Dermis blood vessel endothelial cell (primary cell): ENCODE measurements at regions not wholly inside any gene's neighbourhood (a gene's known extent, or its start where the extent isn't known, plus 50 kb on each side); places are given as distances from the start of the nearest gene placed in this dataset.
"Not testable (repeated sequence)": the region's sequence is repeated elsewhere in the genome, so short reads cannot be mapped to it uniquely, and the experiment has no call there.

ENCODE experiments used
- DNase-seq: peaks from one replicate; pipeline ENCODE4 v3.0.0; 2010

DNA sequence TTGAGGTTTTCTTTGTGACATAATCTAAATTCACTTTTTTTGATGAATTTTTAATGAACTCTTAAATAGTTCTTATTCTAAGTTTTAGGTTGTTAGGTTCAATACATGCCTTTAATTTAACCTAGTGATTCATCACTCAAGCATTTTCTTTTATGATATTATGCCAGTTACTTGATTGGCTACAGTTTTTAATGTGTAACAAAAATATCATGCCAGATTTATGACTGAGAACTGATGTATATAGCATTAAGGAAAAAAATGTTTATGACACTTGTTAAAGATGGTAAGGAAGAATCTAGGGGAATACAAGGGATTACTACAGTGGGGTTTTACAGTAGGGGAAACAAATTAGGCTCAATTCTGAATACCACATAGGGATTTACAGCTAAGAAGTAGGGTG is 103.1 kb downstream of the VGLL3 start:
- DNase-seq = no peak

DNA sequence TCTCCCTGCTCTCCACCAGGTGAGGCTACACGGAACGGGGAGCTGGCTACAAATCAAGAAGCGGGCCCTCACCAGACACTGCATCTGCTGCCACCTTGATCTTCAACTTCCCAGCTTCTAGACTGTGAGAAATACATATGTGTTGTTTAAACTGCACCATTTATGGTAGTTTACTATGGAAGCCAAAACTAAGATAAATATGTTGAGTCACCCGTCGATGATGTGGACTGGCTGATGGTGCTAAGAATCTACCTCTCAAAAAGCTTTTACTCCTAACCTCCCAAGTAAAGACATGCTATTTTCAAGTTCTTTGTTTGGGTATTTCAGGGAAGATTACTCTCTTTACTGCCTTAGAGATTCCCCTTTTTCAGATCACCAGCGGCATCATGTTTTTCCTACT is 110.9 kb downstream of the VGLL3 start:
- no peak for DNase-seq

DNA sequence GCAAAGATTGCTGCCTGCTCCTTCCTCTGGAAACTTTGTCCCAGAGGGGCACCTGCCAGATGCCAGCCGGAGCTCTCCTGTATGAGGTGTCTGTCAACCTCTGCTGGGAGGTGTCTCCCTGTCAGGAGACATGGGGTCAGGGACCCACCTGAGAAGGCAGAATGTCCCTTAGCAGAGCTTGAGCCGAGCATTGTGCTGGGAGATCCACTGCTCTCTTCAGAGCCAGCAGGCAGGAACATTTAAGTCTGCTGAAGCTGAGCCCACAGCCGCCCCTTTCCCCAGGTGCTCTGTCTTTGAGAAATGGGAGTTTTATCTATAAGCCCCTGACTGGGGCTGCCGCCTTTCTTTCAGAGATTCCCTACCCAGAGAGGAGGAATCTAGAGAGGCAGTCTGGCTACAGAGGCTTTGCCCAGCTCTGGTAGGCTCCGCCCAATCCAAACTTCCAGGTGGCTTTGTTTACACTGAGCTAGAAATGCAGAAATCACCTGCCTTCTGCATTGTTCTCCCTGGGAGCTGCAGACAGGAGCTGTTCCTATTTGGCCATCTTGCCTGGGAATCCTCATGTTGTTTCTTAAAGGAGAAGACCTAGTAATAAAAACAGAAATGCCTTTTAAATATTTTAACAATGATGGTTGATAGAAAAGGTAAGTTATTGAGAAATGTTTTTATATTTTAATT is 114.3 kb downstream of the VGLL3 start:
- not testable (repeated sequence) for DNase-seq

DNA sequence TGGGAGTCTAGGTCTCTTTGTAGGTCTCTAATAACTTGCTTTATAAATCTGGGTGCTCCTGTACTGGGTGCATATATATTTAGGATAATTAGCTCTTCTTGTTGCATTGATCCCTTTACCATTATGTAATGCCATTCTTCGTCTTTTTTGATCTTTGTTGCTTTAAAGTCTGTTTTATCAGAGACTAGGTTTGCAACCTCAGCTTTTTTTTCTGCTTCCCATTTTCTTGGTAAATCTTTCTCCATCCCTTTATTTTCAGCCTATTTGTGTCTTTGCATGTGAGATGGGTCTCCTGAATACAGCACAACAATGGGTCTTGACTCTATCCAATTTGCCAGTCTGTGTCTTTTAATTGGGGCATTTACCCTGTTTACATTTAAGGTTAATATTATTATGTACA is 116.2 kb downstream of the VGLL3 start:
- DNase-seq = not testable (repeated sequence)

DNA sequence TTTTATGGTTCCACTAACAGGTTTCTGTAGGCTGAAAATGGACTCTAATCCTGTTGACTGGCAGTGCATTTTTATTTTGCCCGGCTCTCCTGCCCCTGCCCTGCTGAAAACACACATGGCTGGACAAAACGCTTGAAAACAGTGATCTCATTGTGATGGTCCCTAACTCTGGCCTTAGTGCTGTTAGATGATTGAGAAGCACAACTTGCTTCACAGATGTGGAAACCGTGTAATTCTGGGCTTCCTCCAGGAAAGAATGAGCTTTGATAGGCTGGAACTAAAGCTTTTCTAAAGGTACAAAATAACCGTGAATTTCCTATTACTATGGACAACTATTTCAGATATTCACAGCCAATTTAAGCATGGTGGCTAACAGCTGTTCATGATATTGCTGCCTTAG is 121.4 kb downstream of the VGLL3 start:
- no peak for DNase-seq

DNA sequence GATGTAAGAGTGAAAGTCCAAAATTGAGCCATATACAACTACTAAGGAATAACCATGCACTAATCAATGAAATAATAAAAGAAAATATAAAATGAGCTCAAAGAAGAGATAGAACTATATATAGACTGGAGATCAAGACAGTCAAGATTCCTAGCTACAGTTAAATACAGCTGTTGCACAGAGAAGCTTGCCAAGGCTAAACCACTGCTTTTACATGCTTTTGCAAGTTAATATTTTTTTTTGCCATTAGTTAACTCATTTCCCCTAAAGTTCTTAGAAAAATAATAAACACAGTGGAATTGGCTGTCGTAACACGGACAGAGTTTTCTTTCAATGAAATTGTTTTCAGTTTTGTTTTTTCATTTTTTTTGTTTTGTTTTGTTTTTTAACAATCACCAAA is 123.0 kb downstream of the VGLL3 start:
- DNase-seq = no peak

DNA sequence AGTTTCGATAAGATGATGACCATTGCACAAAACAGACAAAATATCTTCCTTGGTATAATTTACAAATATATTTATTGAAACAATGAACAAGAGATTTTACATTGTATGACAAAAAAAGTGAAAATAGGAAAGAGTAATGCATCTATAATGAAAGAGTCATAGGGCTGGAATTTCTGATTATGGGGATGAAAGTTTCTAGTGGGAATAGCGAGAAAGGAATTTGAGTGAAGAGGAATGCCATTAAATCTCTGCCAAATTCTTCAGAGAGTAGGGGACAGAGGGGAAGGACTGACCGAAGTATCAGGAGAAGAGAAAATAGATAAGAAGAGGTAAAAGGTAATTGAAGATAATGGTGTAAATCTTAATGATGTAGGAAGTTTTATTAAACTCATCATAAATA is 125.4 kb downstream of the VGLL3 start:
- DNase-seq = no peak

DNA sequence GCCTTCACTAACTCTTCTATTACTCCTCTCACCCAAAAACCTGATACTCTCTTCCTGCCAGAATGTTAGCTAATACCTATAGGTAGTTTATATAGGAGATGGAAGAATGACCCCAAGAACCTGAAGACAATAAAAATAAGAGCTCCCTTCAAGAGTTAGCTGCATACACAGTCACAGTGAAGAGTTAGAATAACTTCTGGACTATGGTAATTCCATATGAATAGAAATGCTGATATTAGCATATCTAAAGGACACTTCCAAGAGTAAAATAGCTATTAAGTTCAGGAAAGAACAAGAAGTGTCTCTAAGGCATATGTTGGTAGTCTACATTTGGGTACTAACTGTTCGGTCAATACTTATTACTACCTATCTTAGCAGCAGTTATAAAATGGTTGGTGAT is 134.2 kb downstream of the VGLL3 start:
- no peak for DNase-seq

DNA sequence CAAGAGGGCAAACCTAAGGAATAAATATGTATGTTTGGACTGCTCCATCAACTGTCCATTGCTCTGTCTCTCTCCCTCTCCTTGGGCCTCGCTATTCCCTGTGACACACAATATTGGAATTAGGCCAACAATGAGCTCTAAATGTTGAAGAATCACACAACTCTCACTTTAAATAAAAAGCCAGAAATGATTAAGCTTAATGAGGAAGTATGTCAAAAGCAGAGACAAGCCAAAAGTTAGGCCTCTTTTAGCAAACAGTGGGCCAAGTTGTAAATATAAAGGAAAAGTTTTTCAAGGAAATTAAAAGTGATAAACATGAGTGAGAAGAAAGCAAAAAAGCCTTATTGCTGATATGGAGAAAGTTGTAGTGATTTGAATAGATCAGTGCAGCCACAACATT is 141.0 kb downstream of the VGLL3 start:
- DNase-seq = no peak

DNA sequence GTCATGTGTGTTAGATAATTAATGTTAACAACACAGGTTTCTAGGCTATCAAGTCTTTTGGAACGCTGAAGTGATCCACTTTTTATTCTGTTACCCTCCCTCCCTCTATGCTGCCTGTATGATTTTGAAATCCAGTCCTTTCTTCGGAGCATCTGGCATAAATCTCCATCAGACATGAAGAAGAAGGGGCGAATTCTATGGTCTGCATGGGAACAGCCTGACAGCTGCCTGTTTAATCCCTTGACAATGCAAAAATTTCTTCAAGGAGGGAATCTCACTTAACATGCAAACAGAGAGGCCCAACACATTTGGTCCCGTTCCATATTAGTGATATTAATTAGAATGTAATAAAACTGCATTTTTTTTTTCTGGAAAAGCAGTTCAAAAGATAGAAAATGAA is 145.2 kb downstream of the VGLL3 start:
- DNase-seq = no peak

DNA sequence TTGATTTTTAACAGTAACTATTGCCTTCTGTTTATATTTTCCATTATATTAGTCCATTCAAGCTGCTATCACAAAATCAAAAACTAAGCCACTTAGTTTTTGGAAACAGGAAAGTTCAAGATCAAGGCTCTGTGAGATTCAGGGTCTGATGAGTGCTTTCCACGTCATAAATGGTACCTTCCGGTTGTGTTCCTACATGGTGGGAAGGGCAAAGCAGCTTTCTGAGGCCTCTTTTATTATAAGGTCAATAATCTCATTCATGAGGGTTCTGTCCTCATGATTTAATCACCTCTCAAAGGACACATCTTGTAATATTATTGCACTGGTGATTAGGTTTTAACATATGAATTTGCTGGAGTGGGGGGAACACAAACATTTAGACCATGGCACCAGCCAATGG is 152.0 kb downstream of the VGLL3 start:
- no peak for DNase-seq

DNA sequence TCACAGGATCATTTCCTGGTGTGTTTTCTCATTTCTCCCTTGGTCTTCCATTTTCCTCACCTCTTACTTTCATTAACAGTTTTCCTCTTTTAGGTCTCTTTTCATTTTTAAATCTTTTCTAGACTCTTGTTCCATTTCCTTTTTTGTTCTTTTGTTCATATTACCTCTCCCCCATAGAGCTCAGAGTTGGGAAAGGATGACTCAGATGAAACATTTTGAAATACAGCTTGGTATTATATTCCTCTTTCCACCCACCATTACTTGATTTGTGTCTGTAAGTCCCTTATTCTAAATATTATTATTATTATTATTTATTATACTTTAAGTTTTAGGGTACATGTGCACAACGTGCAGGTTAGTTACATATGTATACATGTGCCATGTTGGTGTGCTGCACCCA is 153.1 kb downstream of the VGLL3 start:
- no peak for DNase-seq

DNA sequence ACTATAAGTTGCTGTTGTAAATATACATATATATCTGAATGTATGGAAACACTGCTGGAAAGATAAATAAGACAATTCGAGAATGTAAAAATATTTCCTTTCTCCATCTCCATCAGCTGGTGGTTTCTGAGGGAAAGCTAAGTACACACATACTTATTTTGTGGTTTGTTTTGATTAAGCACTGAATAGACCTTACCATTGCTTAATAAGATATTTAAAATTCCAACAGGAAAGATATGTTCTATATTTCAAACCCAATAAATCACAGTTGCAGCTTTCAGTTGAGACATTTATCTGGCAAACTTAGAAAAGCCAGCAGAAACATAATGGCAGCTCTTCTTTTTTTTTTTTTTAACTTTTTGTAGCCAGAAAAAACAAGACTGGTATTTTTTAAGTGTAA is 160.4 kb downstream of the VGLL3 start:
- no peak for DNase-seq

DNA sequence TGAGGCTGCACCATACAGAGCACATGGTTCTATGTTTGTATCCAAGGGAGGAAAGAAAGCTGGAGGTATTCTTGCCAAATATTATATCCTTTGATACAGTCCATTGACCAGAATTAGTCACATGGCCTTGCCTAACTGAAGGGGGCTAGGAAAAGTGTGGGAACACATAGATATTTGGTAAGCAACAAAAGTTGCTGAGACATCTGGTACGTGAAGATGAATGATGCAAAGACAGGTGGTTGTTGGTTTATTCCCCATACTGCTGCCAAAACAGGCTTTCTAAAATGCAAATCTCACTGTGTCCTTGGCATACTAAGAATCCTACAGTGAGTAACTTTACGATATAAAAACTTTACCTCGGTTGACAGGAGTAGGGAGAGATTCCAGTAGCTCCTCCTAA is 162.2 kb downstream of the VGLL3 start:
- no peak for DNase-seq

DNA sequence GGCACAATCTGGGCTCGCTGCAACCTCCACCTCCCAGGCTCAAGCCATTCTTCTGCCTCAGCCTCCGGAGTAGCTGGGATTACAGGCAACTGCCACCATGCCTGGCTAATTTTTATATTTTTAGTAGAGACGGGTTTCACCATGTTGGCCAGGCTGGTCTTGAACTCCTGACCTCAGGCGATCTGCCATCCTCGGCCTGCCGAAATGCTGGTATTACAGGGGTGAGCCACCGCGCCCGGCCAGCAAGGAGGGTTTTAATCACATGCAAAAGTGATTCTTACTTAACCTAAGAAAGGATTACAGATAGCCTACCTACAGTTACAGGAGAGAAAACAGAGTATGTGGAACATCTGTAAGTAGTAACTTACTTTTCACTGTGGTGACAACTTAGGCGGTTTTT is 163.4 kb downstream of the VGLL3 start:
- DNase-seq = not testable (repeated sequence)

DNA sequence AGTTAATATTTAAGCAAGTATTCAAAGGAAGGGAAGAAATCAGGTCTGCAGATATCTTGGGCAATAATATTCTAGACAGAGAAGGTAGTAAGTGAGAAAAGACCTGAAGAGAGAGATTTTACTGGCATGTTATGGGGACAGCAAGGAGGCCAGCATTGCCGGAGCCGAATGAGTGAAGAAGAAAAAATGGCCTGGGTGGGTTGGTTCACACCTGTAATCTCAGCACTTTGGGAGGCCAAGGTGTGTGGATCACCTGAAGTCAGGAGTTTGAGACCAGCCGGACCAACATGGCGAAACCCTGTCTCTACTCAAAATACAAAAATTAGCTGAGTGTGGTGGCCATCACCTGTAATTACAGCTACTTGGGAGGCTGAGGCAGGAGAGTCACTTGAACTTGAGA is 164.7 kb downstream of the VGLL3 start:
- DNase-seq = no peak

DNA sequence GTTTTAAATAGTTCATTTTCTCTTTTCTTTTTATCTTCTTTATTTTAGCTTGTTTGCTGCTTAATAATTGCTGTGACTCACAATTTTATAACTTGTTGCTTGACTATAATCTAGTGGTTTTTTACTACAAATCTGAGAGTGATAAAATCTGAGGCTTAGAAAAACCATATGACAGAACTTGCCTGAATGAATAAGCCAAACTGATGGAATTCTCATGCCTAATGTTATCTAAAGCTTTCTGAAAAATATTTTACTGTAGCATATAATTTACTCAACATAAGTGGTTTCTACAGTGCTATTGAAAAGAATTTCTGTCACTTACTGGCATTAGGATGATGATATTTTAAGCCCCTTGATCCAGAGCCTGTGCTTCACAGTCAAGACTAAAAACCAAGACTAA is 175.1 kb downstream of the VGLL3 start:
- no peak for DNase-seq

DNA sequence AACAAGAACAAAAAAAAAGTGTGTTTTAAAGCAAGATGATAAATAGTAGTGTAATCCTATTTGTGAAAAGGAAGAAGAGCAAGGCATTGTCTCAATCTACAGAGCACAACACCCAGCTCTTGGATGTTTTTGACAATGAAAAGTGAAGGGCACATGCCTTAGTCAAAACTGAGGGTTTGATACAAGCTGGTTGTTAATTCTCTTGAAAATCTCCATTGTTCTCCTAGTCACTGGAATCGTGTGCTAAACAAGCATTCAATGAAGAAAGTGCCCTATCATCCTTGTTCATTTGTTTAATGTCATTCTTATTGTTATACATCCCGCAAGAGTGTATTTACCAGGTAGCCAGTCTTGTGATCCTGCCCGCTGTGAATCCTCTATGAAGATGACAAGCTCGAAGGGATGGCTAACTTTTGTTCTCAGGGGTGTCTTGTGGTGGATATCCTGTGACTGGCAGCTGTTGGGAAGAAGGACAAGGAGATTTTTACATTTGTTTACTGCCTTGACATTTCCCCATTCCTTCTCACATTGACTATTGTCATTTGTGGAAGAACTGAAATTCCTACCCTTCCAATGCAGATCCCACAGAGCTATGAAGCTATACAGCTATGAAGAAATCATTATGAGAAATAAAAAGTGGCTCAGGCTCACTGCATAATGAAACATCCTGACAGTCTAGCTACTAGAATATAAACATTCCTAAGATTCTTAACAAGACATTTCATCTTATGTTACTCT is 175.9 kb downstream of the VGLL3 start:
- DNase-seq = no peak

DNA sequence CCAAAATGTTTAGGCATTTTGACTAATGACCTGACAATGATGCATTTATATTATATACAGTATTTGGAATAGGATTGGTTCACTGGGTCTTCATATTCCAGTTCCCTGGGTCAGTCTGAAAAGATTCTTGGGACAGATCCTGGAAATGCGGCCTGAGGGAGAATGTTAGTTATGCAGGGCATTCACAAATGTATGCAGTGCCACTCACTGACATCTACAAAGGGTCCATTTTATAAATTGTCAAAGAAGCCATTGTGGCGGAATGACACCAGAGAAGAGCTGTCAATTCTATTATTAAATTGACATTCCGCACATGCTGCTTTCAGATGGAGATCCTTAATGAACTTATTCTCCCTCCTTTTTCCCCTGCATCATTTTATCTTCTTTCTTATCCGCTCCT is 176.6 kb downstream of the VGLL3 start:
- no peak for DNase-seq

DNA sequence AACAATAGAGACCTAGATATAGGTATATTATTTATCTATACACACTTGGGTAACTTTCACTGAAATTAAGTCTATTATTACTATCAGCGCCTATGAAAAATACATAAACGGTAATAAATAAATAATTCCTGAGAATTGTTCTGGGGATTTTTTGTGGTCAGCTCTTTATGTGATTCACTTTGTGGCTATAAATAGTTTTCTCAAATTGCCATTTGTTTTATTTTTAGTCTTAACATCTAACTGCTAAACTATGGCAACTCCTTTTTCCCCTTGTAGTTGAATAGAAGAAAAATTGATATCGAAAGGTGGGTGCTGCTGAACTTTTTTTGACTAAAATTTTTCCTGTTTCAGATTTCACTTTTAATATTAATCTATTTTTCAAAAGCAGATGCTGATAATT is 189.0 kb downstream of the VGLL3 start:
- DNase-seq = no peak

DNA sequence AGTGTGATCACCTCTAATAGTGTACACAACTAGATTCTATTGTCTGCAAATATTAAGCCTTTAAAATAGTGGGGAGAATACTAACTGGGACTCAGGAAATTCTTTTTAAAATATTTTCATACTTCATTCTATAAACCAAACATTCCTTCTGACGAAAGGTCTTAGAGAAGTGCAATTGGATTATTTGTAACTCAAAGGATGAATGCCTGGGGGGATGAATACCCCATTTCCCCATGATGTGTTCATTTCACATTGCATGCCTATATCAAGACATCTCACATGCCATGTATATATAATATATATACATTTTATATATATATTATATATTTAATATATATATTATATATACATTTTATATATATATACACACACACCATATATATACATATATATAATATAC is 189.9 kb downstream of the VGLL3 start:
- no peak for DNase-seq

DNA sequence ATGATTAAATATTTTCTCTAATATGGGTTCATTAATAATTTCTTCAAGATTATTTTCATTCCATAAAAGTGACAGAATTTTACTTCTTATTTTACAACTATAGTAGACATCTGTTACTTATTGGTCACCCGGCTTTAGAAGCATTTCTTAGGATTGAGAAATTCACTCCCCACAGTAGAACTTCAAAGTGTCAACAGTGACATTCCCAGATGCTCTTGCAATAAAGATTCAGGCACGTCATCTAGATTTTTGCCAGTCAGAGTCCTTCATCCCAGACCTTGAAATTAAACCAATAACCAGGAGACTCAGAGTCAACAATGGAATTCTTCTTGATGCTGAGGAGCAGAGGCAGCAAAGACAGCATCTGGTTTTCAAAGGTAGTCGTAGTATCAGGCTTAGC is 190.8 kb downstream of the VGLL3 start:
- no peak for DNase-seq

DNA sequence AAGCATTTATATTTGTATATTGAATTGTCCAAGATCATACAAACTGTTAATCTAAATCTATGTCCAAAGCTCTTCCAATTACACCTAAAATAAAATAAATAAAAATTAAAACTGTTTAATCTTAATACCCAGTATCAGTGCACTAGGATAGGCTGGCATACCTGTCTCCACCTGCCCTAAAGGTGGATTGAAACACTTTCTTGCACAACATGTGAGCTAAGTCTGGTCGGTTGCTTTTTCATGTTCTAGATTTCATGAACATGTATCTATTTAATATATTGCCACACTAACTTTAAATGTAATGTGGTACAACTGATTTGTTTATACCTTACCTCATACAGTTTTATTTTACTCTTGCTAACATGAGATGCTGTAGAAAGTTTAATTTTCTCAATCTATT is 193.0 kb downstream of the VGLL3 start:
- DNase-seq = no peak

DNA sequence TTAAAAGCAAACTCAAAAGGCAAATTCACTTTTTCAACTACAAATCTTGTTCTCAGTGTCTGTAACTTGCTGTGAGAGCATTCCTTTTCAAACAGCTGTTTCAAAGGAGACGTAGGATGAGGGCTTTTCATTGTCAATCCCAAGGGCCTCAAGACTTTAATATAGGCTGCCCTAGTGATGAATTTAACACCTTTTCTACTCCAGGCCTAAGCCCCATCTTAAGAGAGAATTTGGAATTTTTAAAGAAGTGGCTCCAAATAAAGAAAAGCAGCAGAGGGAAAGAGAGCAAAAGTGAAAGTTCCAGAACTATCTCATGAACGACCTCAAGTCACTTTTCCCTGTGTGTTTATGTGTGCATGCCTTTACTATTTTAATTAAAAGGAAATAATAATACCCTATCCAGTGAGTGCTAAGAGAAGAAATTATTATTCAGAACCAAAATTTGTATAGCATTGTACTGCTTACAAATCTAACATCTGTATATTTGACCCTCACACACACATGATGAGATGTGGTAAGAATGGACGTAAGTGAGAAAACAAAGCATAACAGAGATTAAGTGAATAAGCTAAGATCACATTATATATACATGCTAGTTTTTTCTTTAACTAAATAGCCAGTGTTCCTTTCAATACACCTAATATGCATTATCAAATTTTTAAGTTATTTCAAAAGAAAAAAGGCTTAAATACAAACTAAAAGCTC is 196.4 kb downstream of the VGLL3 start:
- no peak for DNase-seq
